Common myeloid progenitor, CD34-positive (primary cell): ENCODE measurements at regions not wholly inside any gene's neighbourhood (a gene's known extent, or its start where the extent isn't known, plus 50 kb on each side); places are given as distances from the start of the nearest gene placed in this dataset.
A peak's percentile ranks its signal among the peaks of the same experiment; 100 is the strongest.

Experiments used
- CTCF ChIA-PET: fragments of 350-600 bp; sonication (Branson Sonifier 250); formaldehyde crosslinking; loops from one replicate; lab custom pipeline; 2021; ENCODE audit warnings: antibody characterized with exemption; lab: Charles Lee
- POLR2A ChIA-PET: fragments of 350-600 bp; sonication (Branson Sonifier 250); formaldehyde crosslinking; loops from one replicate; lab custom pipeline; 2021; ENCODE audit warnings: antibody characterized with exemption; lab: Charles Lee
- DNase-seq, 3 donors: peaks; one replicate each; pipeline versions ENCODE4 v3.0.0 to v3.0.0-alpha.2; 2013
- H3K27ac ChIP-seq, 2 experiments: 1 replicate in 1 of 2; 2 replicates in 1 of 2; pipeline ENCODE4 v1.7.0; 2013; ENCODE audit warnings: inconsistent platforms in 2 of 2, low read length in 2 of 2, mild to moderate bottlenecking in 2 of 2, low read depth in 1 of 2, moderate library complexity in 1 of 2; ENCODE audit not compliant: severe bottlenecking in 2 of 2, insufficient read depth in 1 of 2, poor library complexity in 1 of 2
- H3K27me3 ChIP-seq, 5 experiments: replicated peaks in 2 of 5; 1 replicate in 3 of 5; 2 replicates in 2 of 5; pipeline versions ENCODE4 v1.6.1 to v1.7.0; 2013; ENCODE audit warnings: low read length in 4 of 5, mild to moderate bottlenecking in 2 of 5, moderate library complexity in 2 of 5, inconsistent platforms in 1 of 5; ENCODE audit not compliant: insufficient read depth in 5 of 5, control insufficient read depth in 4 of 5
- H3K36me3 ChIP-seq, 4 experiments: 1 replicate in 2 of 4; 2 replicates in 2 of 4; pipeline versions ENCODE4 v1.6.1 to v1.7.0; 2013; ENCODE audit warnings: low read length in 3 of 4, control low read depth in 1 of 4, mild to moderate bottlenecking in 1 of 4; ENCODE audit not compliant: control insufficient read depth in 4 of 4, insufficient read depth in 4 of 4
- H3K4me1 ChIP-seq, 4 experiments: 1 replicate in 3 of 4; 2 replicates in 1 of 4; pipeline versions ENCODE4 v1.6.1 to v1.7.1; 2013; ENCODE audit warnings: low read length in 3 of 4, mild to moderate bottlenecking in 3 of 4, control low read depth in 1 of 4, inconsistent platforms in 1 of 4, moderate library complexity in 1 of 4; ENCODE audit not compliant: control insufficient read depth in 4 of 4, insufficient read depth in 4 of 4; ENCODE audit errors: control extremely low read depth in 1 of 4
- H3K4me3 ChIP-seq, 7 experiments: 1 replicate in 4 of 7; 2 replicates in 3 of 7; pipeline versions ENCODE4 v1.5.1 to v1.7.0; 2013; ENCODE audit warnings: mild to moderate bottlenecking in 7 of 7, low read length in 6 of 7, moderate library complexity in 6 of 7, inconsistent platforms in 2 of 7, low read depth in 2 of 7, control low read depth in 1 of 7; ENCODE audit not compliant: insufficient read depth in 4 of 7, control insufficient read depth in 1 of 7; ENCODE audit errors: extremely low read depth in 1 of 7
- H3K9me3 ChIP-seq, 5 experiments: 1 replicate in 4 of 5; 2 replicates in 1 of 5; pipeline versions ENCODE4 v1.6.1 to v1.7.1; 2013; ENCODE audit warnings: low read length in 4 of 5, mild to moderate bottlenecking in 2 of 5, inconsistent platforms in 1 of 5, low read depth in 1 of 5, moderate library complexity in 1 of 5; ENCODE audit not compliant: control insufficient read depth in 4 of 5, insufficient read depth in 2 of 5; ENCODE audit errors: control extremely low read depth in 1 of 5
- WGBS: methylation state at CpG from one replicate; pipeline ENCODE4 v1.1.5; 2013; ENCODE audit not compliant: insufficient coverage; 5-methylcytosine and 5-hydroxymethylcytosine counted together

DNA sequence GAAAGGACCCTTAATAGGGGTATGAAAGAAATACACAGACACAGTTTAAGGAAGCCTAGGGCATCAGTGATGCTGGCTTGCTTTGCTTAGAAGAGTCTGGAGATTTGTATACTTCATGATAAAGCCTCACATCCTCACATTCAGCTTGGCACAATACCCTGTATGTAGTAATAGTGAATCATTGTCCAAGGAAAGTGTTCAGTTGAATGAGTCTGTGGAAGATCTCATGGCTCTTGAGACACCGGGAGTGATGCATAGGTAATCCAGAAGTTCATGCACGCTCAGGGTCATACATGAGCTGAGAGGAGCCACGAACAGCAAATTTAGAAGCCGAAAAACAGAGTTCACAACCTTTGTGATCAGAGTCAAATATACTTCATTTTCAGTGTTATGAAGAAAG, 537.2 kb upstream of the TMPRSS15 start:
- CTCF ChIA-PET, result no interaction called here
- H3K36me3 ChIP-seq, result no peaks in the 10 kb centered on the region
- H3K27ac ChIP-seq, result no peak overlapping the region
- no peak overlapping the region for H3K4me3 ChIP-seq
- H3K4me1 ChIP-seq, result no peaks in the 10 kb centered on the region
- WGBS, result 92% methylated on average over 2 of the region's 4 CpGs
- no peak for DNase-seq
- H3K9me3 ChIP-seq, result no peaks in the 10 kb centered on the region
- POLR2A ChIA-PET, result no interaction called here
- H3K27me3 ChIP-seq, result no peaks in the 10 kb centered on the region

GRCh38 chr21:18950045-18950740, 546.6 kb upstream of the TMPRSS15 start:
- POLR2A ChIA-PET, result no interaction called here
- DNase-seq, result no peak
- H3K9me3 ChIP-seq, result no peaks in the 10 kb centered on the region
- WGBS, result 87% methylated on average over 10 of the region's 13 CpGs
- H3K36me3 ChIP-seq, result no peaks in the 10 kb centered on the region
- H3K27ac ChIP-seq, result no peak overlapping the region
- H3K27me3 ChIP-seq, result peaks cover 0 to 4% (median 0%) of the 10 kb centered on the region in 5 experiments
- H3K4me3 ChIP-seq, result no peak overlapping the region
- CTCF ChIA-PET, result interaction anchor here (1.2 to 1.3 kb wide), 3 partner anchors 7 to 1931 kb away, joined by 3 to 4 read pairs (median 3); no protein-coding TSS in a partner anchor
- H3K4me1 ChIP-seq, result no peaks in the 10 kb centered on the region

DNA sequence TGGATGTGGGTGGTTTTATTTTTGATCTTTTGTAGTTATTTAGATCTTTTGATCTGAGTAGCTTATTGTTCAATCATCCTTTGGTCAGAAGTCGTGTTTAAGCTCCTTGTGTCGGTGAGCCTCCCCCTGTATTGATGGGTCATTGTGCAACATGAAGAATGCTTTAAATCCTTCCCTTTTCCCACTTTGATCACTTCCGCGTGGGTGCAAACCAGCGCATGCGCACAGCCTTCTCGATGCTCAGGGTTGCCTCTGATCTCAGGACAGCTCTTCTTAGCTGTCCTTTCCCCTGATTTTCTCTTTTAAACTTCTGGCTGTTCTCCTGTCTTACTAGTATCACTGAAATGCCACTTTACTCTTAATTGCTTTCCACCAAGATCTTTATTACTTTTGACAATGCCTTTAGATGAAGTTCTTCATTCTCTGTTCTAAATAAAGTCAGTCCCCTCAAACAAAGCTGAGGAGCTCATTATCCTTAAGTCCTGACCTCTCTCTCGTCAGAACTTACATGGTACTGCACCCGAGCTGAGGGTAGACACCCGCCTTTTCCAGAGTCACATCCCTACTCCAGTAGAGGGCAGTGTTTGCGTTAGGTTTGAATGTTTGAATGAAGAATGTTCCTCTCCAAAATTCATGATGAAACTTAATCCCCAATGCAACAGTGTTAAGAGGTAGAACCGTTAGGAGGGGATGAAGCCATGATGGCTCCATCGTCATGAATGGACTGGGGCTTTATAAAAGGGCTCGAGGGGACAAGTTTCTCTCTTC, 547.9 kb upstream of the TMPRSS15 start:
- POLR2A ChIA-PET, result no interaction called here
- Histone ChIP-seq H3K27ac (no peak overlapping the region), H3K27me3 (peaks cover 0 to 4% (median 0%) of the 10 kb centered on the region in 5 experiments), H3K9me3 (no peaks in the 10 kb centered on the region), H3K4me1 (no peaks in the 10 kb centered on the region), H3K4me3 (no peak overlapping the region), H3K36me3 (no peaks in the 10 kb centered on the region)
- CTCF ChIA-PET, result interaction anchor here (0.7 to 1.3 kb wide), 7 partner anchors 9 to 1939 kb away, joined by 3 to 4 read pairs (median 3); no protein-coding TSS in a partner anchor
- peak; percentile 25 to 70 (median 63) for DNase-seq
- 69% methylated on average over 9 of the region's 14 CpGs for WGBS

- Histone ChIP-seq H3K27ac (no peak overlapping the region), H3K9me3 (no peaks in the 10 kb centered on the region), H3K4me3 (no peak overlapping the region), H3K27me3 (peaks cover 0 to 4% (median 0%) of the 10 kb centered on the region in 5 experiments), H3K36me3 (no peaks in the 10 kb centered on the region), H3K4me1 (no peaks in the 10 kb centered on the region)
- no peak for DNase-seq
- CTCF ChIA-PET, result interaction anchor here (1.1 kb wide), 1 partner anchor 51 kb away, joined by 3 read pairs; no protein-coding TSS in a partner anchor
- POLR2A ChIA-PET, result no interaction called here
These were observed 550.9 kb upstream of the TMPRSS15 start for GRCh38 chr21:18954441-18954844.

DNA sequence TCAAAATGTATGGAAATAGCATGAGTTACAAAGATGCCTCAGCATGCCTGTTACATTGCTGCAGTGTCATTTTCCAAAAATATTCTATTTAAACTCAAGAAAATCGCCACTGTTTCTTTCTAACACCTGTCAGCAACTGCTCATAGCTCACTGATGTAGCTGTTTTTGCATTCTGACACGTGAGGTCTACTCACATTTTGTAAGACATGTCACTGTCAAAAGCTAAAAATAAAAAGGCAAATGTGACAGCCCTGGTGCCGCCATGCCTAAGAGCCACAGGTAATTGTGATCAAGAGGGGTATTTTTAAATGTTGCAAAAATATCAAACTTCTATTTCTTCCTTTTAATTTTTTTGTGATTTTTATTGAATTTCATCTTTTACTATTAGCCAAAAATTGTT, 556.2 kb upstream of the TMPRSS15 start:
- Histone ChIP-seq H3K27ac (no peak overlapping the region), H3K36me3 (no peaks in the 10 kb centered on the region), H3K4me3 (no peak overlapping the region), H3K27me3 (no peaks in the 10 kb centered on the region), H3K4me1 (no peaks in the 10 kb centered on the region), H3K9me3 (no peaks in the 10 kb centered on the region)
- no peak for DNase-seq
- POLR2A ChIA-PET, result interaction anchor here (0.6 kb wide), 1 partner anchor 541 kb away, joined by 4 read pairs; no protein-coding TSS in a partner anchor
- no CpG with 5 or more reads among the region's 3 CpGs for WGBS
- CTCF ChIA-PET, result no interaction called here

DNA sequence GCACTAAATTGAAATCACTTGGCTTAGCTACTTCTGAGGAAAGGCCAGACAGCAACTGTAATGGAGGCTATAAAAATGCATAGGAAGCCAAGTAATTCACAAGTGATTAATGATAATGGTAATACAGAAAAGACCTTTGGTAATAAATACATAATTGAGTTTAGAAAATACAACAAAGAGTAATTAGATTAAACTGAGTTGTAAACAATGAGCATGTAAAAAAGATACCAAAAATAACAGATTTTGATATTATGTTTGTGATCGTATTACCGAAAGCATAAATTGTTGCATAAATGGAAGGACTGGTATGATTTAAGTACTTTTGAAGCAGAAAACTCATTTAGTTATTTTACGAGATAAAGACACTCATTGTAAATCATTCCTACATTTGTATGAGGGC, 556.7 kb upstream of the TMPRSS15 start:
- no peaks in the 10 kb centered on the region for H3K4me1 ChIP-seq
- CTCF ChIA-PET, result no interaction called here
- no peaks in the 10 kb centered on the region for H3K27me3 ChIP-seq
- no peak for DNase-seq
- no CpG with 5 or more reads among the region's 3 CpGs for WGBS
- H3K36me3 ChIP-seq, result no peaks in the 10 kb centered on the region
- no peaks in the 10 kb centered on the region for H3K9me3 ChIP-seq
- POLR2A ChIA-PET, result interaction anchor here (0.6 kb wide), 1 partner anchor 542 kb away, joined by 4 read pairs; no protein-coding TSS in a partner anchor
- H3K4me3 ChIP-seq, result no peak overlapping the region
- no peak overlapping the region for H3K27ac ChIP-seq

GRCh38 chr21:18970416-18970815, 566.8 kb upstream of the TMPRSS15 start:
- no peak for DNase-seq
- Histone ChIP-seq H3K36me3 (no peaks in the 10 kb centered on the region), H3K27ac (no peak overlapping the region), H3K4me1 (no peaks in the 10 kb centered on the region), H3K9me3 (no peaks in the 10 kb centered on the region), H3K27me3 (no peaks in the 10 kb centered on the region), H3K4me3 (no peak overlapping the region)
- no CpG with 5 or more reads among the region's 1 CpG for WGBS
- ChIA-PET POLR2A (no interaction called here), CTCF (no interaction called here)
